Stimulated activated CD8-positive, alpha-beta memory T cell treated with anti-CD3 and anti-CD28 coated beads, Interleukin-7, amount 100 ng/mL, for 1 hour (primary cell): ENCODE measurements at regions not wholly inside any gene's neighbourhood (a gene's known extent, or its start where the extent isn't known, plus 50 kb on each side); places are given as distances from the start of the nearest gene placed in this dataset.

Experiments used
- DNase-seq, 2 donors: peaks; one replicate each; pipeline ENCODE4 v3.0.0-alpha.2; 2020; ENCODE audit warnings: low read depth in 2 of 2

- no peak for DNase-seq
Measured at GRCh38 chr13:99892866-99893504, 78.6 kb downstream of the ZIC5 start.

- no peak for DNase-seq
Measured at GRCh38 chr13:99892196-99892613, 79.4 kb downstream of the ZIC5 start.

GRCh38 chr13:99886706-99887105, 84.9 kb downstream of the ZIC5 start:
- DNase-seq = no peak

GRCh38 chr13:99884913-99885312, 86.7 kb downstream of the ZIC5 start:
- DNase-seq = no peak

GRCh38 chr13:99883805-99884204, 87.8 kb downstream of the ZIC5 start:
- no peak for DNase-seq

- DNase-seq = no peak
Measured at GRCh38 chr13:99878921-99879610, 92.5 kb downstream of the ZIC5 start.

- DNase-seq = no peak
Measured at GRCh38 chr13:99876651-99877050, 94.9 kb downstream of the ZIC5 start.

GRCh38 chr13:99875391-99875790, 96.2 kb downstream of the ZIC5 start:
- no peak for DNase-seq

GRCh38 chr13:99873832-99874430, 97.6 kb downstream of the ZIC5 start:
- no peak for DNase-seq

- no peak for DNase-seq
Measured at GRCh38 chr13:99873141-99873540, 98.4 kb downstream of the ZIC5 start.

GRCh38 chr13:99871249-99871898, 100.2 kb downstream of the ZIC5 start:
- no peak for DNase-seq

- DNase-seq = no peak
Measured at GRCh38 chr13:99870541-99870940, 101.0 kb downstream of the ZIC5 start.

- no peak for DNase-seq
Measured at GRCh38 chr13:99869830-99870229, 101.7 kb downstream of the ZIC5 start.

- DNase-seq = no peak
Measured at GRCh38 chr13:99868767-99869166, 102.8 kb downstream of the ZIC5 start.

GRCh38 chr13:99867535-99868257, 103.9 kb downstream of the ZIC5 start:
- no peak for DNase-seq

GRCh38 chr13:99866781-99867180, 104.8 kb downstream of the ZIC5 start:
- DNase-seq = no peak

- no peak for DNase-seq
Measured at GRCh38 chr13:99865420-99865930, 106.1 kb downstream of the ZIC5 start.

GRCh38 chr13:99864627-99864990, 107.0 kb downstream of the ZIC5 start:
- DNase-seq = no peak

GRCh38 chr13:99863789-99864626, 107.6 kb downstream of the ZIC5 start:
- DNase-seq = no peak

- no peak for DNase-seq
Measured at GRCh38 chr13:99862244-99862643, 109.3 kb downstream of the ZIC5 start.

- no peak for DNase-seq
Measured at GRCh38 chr13:99861771-99862170, 109.8 kb downstream of the ZIC5 start.
